ENCODE measurements at regions not wholly inside any gene's neighbourhood (a gene's known extent, or its start where the extent isn't known, plus 50 kb on each side); places are given as distances from the start of the nearest gene placed in this dataset.

DNA sequence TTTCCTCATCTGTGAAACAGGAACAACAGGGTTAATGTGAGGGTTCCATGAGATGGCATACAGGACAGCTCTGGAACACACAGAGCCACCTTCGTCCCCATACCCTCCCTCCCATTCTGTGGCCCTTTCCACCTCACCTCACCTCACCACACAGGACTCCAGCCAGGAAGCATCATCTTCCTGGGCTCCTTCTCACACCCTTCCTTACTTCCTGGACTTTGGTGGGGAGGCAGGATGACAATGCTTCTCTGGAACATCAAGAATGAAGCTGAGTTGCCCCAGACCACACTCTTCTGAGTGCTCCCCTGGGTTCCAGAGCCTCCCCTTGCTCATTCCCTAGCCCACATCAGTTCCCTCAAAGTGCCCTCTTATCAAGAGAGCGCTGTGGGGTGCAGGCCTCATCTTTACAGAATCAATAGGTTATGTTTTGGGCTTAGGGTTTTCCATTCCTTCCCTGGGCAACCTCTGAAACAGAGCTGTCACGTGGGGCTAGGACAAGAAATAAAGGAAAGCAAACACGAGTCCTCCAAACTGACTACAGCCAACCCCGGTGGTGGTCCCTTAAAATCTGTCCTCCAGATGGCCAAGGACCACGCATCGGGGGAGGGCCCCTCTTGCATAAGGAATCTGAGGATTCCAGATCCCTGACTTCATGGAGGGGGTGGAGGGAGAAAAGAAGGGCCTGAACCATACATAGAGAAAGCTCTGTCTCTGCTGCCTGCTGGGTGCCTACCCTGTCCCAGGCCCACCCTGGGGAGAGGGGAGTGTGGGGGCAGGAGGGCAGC is 74.4 kb upstream of the ATP6AP2 start:
- Histone ChIP-seq H3K4me3 (ENCODE audit: low read length) (no peak overlapping the region), H3K27me3 (replicated peaks; ENCODE audit: control insufficient read depth, insufficient read depth, low read length) (peaks cover 56% of the 10 kb centered on the region), H3K4me1 (ENCODE audit: control insufficient read depth, insufficient read depth, low read length) (peaks cover 4% of the 10 kb centered on the region), H3K9me3 (ENCODE audit: control insufficient read depth, low read length) (peaks cover 24% of the 10 kb centered on the region), H3K36me3 (ENCODE audit: control insufficient read depth, insufficient read depth, low read length, severe bottlenecking) (no peaks in the 10 kb centered on the region), H3K9ac (ENCODE audit: low read length) (no peak overlapping the region)
- no peak for DNase-seq (ENCODE audit: low read depth)

DNA sequence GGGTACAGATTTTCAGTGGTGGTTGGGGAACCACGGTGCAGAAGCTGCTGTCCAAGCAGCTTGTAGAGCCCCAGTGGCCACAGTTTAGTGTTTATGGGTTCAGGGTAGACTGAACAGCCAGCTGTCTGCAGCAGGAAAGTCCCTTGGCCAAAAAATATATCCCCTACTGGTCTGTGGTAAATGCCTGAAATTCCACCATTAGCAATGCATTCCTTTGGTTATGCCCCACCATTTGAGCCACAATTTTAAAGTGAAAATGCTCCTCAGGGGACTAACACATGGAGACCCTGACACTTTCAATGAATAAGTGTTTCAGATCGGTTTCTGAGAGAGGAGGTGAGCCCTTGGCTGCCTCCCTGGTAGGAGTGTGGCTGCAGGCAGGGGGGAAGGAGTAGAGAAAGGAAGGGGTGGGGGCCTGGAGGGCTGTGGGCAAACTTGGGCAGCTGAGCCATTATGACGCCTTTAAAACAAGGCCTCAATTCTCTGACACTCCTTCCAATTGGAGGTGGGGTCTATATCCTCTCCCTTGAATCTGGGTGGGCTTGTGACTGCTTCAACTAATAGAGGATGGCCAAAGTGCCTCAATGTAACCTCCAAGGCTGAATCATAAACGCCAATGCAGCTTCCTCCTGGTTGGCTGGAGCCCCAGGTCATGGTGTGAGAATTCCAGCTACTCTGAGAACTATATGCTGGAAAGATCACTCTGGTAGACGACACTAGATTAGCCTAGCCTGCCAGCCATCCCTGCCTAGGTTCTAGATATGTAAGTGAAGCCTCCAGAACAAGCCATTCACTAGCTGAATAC is 75.8 kb upstream of the ATP6AP2 start:
- Histone ChIP-seq H3K36me3 (ENCODE audit: control insufficient read depth, insufficient read depth, low read length, severe bottlenecking) (no peaks in the 10 kb centered on the region), H3K27me3 (replicated peaks; ENCODE audit: control insufficient read depth, insufficient read depth, low read length) (peaks cover 53% of the 10 kb centered on the region), H3K9me3 (ENCODE audit: control insufficient read depth, low read length) (peaks cover 11% of the 10 kb centered on the region), H3K4me3 (ENCODE audit: low read length) (no peak overlapping the region), H3K4me1 (ENCODE audit: control insufficient read depth, insufficient read depth, low read length) (peaks cover 4% of the 10 kb centered on the region), H3K9ac (ENCODE audit: low read length) (no peak overlapping the region)
- peak; percentile 66 for DNase-seq (ENCODE audit: low read depth)

DNA sequence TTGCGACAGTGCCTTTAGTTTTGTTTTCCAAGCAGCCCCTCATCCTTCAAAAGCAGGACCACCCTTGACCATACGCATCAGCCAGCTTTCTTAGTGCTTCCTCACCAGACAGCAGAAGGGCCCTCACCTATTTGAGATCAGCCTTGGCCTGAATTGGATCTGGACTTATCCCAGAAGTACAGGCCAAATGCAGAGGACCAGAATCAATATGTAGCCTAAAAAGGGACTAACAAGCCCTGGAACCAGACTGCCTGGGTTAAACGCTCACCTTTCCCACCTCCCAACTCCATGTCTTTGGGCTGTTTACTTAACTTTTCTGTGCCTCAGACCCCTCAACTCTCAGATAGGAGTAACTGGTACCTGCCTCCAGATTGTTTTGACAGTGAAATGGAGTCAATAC is 77.7 kb upstream of the ATP6AP2 start:
- H3K27me3 ChIP-seq (replicated peaks; ENCODE audit: control insufficient read depth, insufficient read depth, low read length) = peaks cover 47% of the 10 kb centered on the region
- no peaks in the 10 kb centered on the region for H3K36me3 ChIP-seq (ENCODE audit: control insufficient read depth, insufficient read depth, low read length, severe bottlenecking)
- H3K4me1 ChIP-seq (ENCODE audit: control insufficient read depth, insufficient read depth, low read length) = peaks cover 4% of the 10 kb centered on the region
- peaks cover 4% of the 10 kb centered on the region for H3K9me3 ChIP-seq (ENCODE audit: control insufficient read depth, low read length)
- DNase-seq (ENCODE audit: low read depth) = no peak
- no peak overlapping the region for H3K9ac ChIP-seq (ENCODE audit: low read length)
- H3K4me3 ChIP-seq (ENCODE audit: low read length) = no peak overlapping the region

DNA sequence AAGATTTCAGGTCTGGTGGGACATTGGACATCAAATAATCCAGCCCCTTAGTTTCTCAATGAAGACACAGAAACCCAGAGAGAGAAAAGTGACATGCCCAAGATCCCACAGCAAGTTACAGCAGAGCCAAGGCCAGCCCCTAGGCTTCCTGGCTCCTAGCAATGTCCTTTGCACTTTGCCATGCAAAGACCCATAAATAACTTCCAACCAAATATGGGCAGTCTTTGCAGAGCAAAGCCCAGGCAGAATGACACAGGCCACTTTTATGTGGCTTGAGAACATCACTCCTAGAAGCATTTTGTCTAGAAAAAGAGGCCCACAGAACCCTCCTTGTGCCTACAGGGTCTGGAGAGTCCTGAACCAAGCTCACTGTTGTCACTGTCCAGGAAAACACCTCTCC is 78.1 kb upstream of the ATP6AP2 start:
- Histone ChIP-seq H3K9ac (ENCODE audit: low read length) (no peak overlapping the region), H3K4me1 (ENCODE audit: control insufficient read depth, insufficient read depth, low read length) (peaks cover 4% of the 10 kb centered on the region), H3K27me3 (replicated peaks; ENCODE audit: control insufficient read depth, insufficient read depth, low read length) (peaks cover 47% of the 10 kb centered on the region), H3K4me3 (ENCODE audit: low read length) (no peak overlapping the region), H3K36me3 (ENCODE audit: control insufficient read depth, insufficient read depth, low read length, severe bottlenecking) (no peaks in the 10 kb centered on the region), H3K9me3 (ENCODE audit: control insufficient read depth, low read length) (peaks cover 4% of the 10 kb centered on the region)
- no peak for DNase-seq (ENCODE audit: low read depth)

DNA sequence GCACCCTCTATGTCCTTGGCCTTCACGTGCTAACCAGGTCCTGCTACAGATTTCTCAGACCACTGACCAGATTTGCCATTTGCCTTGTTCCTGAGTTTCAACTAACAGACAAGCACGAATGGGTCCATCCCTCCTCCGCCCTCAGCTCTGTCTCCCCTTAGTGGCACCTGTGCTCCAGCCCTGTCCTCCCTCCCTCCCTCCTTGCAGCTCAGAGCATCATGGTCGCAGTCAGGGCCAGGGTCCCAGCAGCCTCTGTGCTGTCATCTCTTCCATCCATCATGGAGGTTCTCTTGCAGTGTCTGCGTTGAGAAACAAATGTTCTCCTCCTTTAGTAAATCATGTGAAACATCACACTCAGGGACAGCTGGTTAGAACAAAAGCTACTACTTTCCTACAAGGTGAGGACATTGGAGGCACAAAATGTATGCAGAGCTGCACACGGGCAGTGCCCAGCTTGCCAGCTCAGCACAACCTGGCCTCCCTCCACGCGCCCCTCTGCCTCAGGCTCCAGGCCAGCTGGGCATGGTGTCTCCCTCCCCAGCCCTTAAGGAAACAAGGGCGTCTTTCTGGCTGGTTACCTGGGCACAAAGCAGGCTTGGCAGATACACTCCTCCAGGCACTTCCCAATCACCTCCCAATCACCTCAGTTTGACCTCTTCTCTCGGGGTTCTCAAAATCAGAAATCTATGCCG is 79.5 kb upstream of the ATP6AP2 start:
- peaks cover 4% of the 10 kb centered on the region for H3K4me1 ChIP-seq (ENCODE audit: control insufficient read depth, insufficient read depth, low read length)
- DNase-seq (ENCODE audit: low read depth) = no peak
- H3K9ac ChIP-seq (ENCODE audit: low read length) = no peak overlapping the region
- no peak overlapping the region for H3K4me3 ChIP-seq (ENCODE audit: low read length)
- no peaks in the 10 kb centered on the region for H3K36me3 ChIP-seq (ENCODE audit: control insufficient read depth, insufficient read depth, low read length, severe bottlenecking)
- peaks cover 47% of the 10 kb centered on the region for H3K27me3 ChIP-seq (replicated peaks; ENCODE audit: control insufficient read depth, insufficient read depth, low read length)
- H3K9me3 ChIP-seq (ENCODE audit: control insufficient read depth, low read length) = peaks cover 12% of the 10 kb centered on the region

DNA sequence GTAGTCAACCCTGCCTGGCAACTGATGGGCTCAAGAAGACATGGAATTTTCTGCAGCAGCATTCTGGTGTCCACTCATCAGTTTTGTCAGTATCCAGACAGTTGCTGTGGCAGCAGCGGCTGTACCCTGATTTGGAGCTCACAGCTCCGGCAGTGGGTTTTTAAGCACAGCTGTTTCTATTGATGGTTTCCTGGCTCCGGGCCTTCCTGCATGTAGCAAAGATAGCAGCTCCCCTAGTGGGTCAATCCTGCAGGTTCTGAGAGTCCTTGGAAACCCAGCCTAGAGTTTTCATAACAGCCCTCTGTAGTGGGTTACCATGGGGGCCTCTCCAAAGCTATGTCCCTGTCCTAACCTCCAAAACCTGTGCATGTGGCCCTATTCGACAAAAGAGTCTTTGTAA is 84.0 kb upstream of the ATP6AP2 start:
- H3K9me3 ChIP-seq (ENCODE audit: control insufficient read depth, low read length) = peaks cover 23% of the 10 kb centered on the region
- no peak for DNase-seq (ENCODE audit: low read depth)
- no peak overlapping the region for H3K4me3 ChIP-seq (ENCODE audit: low read length)
- no peaks in the 10 kb centered on the region for H3K4me1 ChIP-seq (ENCODE audit: control insufficient read depth, insufficient read depth, low read length)
- H3K27me3 ChIP-seq (replicated peaks; ENCODE audit: control insufficient read depth, insufficient read depth, low read length) = peaks cover 56% of the 10 kb centered on the region
- H3K9ac ChIP-seq (ENCODE audit: low read length) = no peak overlapping the region
- H3K36me3 ChIP-seq (ENCODE audit: control insufficient read depth, insufficient read depth, low read length, severe bottlenecking) = no peaks in the 10 kb centered on the region

GRCh38 chrX:40495659-40496058 is 85.1 kb upstream of the ATP6AP2 start:
- Histone ChIP-seq H3K9ac (ENCODE audit: low read length) (no peak overlapping the region), H3K27me3 (replicated peaks; ENCODE audit: control insufficient read depth, insufficient read depth, low read length) (peaks cover 56% of the 10 kb centered on the region), H3K9me3 (ENCODE audit: control insufficient read depth, low read length) (peaks cover 23% of the 10 kb centered on the region), H3K36me3 (ENCODE audit: control insufficient read depth, insufficient read depth, low read length, severe bottlenecking) (no peaks in the 10 kb centered on the region), H3K4me3 (ENCODE audit: low read length) (no peak overlapping the region), H3K4me1 (ENCODE audit: control insufficient read depth, insufficient read depth, low read length) (no peaks in the 10 kb centered on the region)
- DNase-seq (ENCODE audit: low read depth) = no peak

- Histone ChIP-seq H3K4me1 (ENCODE audit: control insufficient read depth, insufficient read depth, low read length) (no peaks in the 10 kb centered on the region), H3K9me3 (ENCODE audit: control insufficient read depth, low read length) (peaks cover 23% of the 10 kb centered on the region), H3K36me3 (ENCODE audit: control insufficient read depth, insufficient read depth, low read length, severe bottlenecking) (no peaks in the 10 kb centered on the region), H3K27me3 (replicated peaks; ENCODE audit: control insufficient read depth, insufficient read depth, low read length) (peaks cover 62% of the 10 kb centered on the region), H3K4me3 (ENCODE audit: low read length) (no peak overlapping the region), H3K9ac (ENCODE audit: low read length) (no peak overlapping the region)
- DNase-seq (ENCODE audit: low read depth) = no peak
Measured at GRCh38 chrX:40494005-40494404, 86.8 kb upstream of the ATP6AP2 start.

DNA sequence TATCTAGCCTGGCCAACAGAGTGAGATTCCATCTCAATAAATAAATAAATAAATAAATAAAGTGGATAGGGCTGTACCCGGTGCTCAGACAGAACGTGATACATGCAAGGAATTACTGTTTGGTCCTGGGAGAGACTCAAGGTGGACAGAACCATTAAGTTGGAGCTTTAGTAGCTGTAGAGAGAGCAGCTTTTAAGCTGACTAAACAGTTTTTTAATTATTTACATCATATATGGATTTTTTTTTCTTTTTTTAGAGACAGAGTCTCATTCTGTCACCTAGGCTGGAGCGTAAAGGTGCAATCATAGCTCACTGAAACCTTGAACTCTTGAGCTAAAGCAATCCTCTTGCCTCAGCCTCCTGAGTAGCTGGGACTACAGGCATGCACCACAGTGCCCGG is 92.5 kb upstream of the ATP6AP2 start:
- peaks cover 57% of the 10 kb centered on the region for H3K27me3 ChIP-seq (replicated peaks; ENCODE audit: control insufficient read depth, insufficient read depth, low read length)
- H3K9ac ChIP-seq (ENCODE audit: low read length) = no peak overlapping the region
- H3K4me1 ChIP-seq (ENCODE audit: control insufficient read depth, insufficient read depth, low read length) = no peaks in the 10 kb centered on the region
- peaks cover 31% of the 10 kb centered on the region for H3K9me3 ChIP-seq (ENCODE audit: control insufficient read depth, low read length)
- no peaks in the 10 kb centered on the region for H3K36me3 ChIP-seq (ENCODE audit: control insufficient read depth, insufficient read depth, low read length, severe bottlenecking)
- no peak for DNase-seq (ENCODE audit: low read depth)
- H3K4me3 ChIP-seq (ENCODE audit: low read length) = no peak overlapping the region

- Histone ChIP-seq H3K4me3 (ENCODE audit: low read length) (no peak overlapping the region), H3K36me3 (ENCODE audit: control insufficient read depth, insufficient read depth, low read length, severe bottlenecking) (no peaks in the 10 kb centered on the region), H3K9me3 (ENCODE audit: control insufficient read depth, low read length) (peaks cover 29% of the 10 kb centered on the region), H3K27me3 (replicated peaks; ENCODE audit: control insufficient read depth, insufficient read depth, low read length) (peaks cover 55% of the 10 kb centered on the region), H3K9ac (ENCODE audit: low read length) (no peak overlapping the region), H3K4me1 (ENCODE audit: control insufficient read depth, insufficient read depth, low read length) (no peaks in the 10 kb centered on the region)
- DNase-seq (ENCODE audit: low read depth) = no peak
Measured at GRCh38 chrX:40485973-40486372, 94.8 kb upstream of the ATP6AP2 start.

DNA sequence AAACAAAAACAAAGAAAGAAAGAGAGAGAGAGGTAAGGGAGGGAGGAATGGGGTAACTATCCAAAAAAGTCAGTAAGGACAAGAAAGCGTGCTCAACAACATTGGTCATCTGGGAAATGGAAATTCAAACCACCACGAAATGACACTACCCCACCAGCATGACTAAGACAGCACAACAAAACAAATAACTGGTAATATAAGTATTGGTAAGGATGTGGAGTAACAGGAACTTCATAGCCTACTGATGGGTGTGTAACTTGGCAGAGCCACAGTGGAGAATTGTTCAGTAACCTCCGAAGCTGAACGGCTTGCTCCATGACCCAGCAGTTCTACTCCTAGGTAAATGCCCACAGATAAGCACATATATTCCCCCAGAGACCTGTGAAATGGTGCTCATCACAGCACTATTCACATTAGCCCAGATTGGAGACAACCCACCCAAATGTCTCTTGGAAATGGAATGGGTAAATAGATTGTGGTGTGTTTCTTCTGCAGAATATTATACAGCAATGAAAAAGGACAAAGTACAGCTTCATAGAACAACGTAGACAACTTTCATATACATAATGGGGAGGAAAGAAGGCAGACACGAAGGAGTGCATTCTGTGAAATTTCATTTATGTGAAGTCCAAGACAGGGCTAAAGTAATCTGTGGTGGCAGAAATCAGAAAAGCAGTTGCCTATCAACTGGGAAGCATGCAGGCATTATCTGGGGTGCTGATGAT is 95.5 kb upstream of the ATP6AP2 start:
- Histone ChIP-seq H3K4me1 (ENCODE audit: control insufficient read depth, insufficient read depth, low read length) (no peaks in the 10 kb centered on the region), H3K27me3 (replicated peaks; ENCODE audit: control insufficient read depth, insufficient read depth, low read length) (peaks cover 61% of the 10 kb centered on the region), H3K9ac (ENCODE audit: low read length) (no peak overlapping the region), H3K4me3 (ENCODE audit: low read length) (no peak overlapping the region), H3K36me3 (ENCODE audit: control insufficient read depth, insufficient read depth, low read length, severe bottlenecking) (no peaks in the 10 kb centered on the region), H3K9me3 (ENCODE audit: control insufficient read depth, low read length) (peaks cover 34% of the 10 kb centered on the region)
- DNase-seq (ENCODE audit: low read depth) = no peak

Data from adipocyte (in vitro differentiated cells).